Naive thymus-derived CD4-positive, alpha-beta T cell (primary cell): ENCODE measurements at regions not wholly inside any gene's neighbourhood (a gene's known extent, or its start where the extent isn't known, plus 50 kb on each side); places are given as distances from the start of the nearest gene placed in this dataset.

ENCODE experiments used
- ATAC-seq: fragments of 150-1000 bp; cut with Tn5 transposase; 2 replicates; pipeline ENCODE4 v1.10.0; 2021; ENCODE audit warnings: mild to moderate bottlenecking, moderate library complexity
- CTCF ChIA-PET: fragments of 350-600 bp; sonication (Branson Sonifier 250); formaldehyde crosslinking; loops from one replicate; lab custom pipeline; 2021; ENCODE audit warnings: antibody characterized with exemption; lab: Charles Lee
- POLR2A ChIA-PET: fragments of 350-600 bp; sonication (Branson Sonifier 250); formaldehyde crosslinking; loops from one replicate; lab custom pipeline; 2021; ENCODE audit warnings: antibody characterized with exemption, inconsistent platforms; lab: Charles Lee
- DNase-seq, 9 donors: peaks; one replicate each; pipeline versions ENCODE4 v3.0.0 to v3.0.0-alpha.2; 2020 to 2022; ENCODE audit warnings: mixed read lengths in 1 of 9
- H3K27ac ChIP-seq: one replicate; pipeline ENCODE4 v1.7.0; 2013; ENCODE audit warnings: mild to moderate bottlenecking, low read depth, low read length, moderate library complexity
- H3K27me3 ChIP-seq, 2 donors: one replicate each; pipeline ENCODE4 v1.7.0; 2013; ENCODE audit warnings: low read length in 2 of 2, mild to moderate bottlenecking in 2 of 2, moderate library complexity in 2 of 2; ENCODE audit not compliant: control insufficient read depth in 2 of 2, insufficient read depth in 2 of 2
- H3K36me3 ChIP-seq, 3 experiments: 1 replicate in 2 of 3; 2 replicates in 1 of 3; pipeline ENCODE4 v1.7.0; 2013; ENCODE audit warnings: low read length in 3 of 3, mild to moderate bottlenecking in 3 of 3, moderate library complexity in 1 of 3; ENCODE audit not compliant: insufficient read depth in 3 of 3, control insufficient read depth in 2 of 3
- H3K4me1 ChIP-seq, 2 donors: one replicate each; pipeline ENCODE4 v1.7.0; 2013; ENCODE audit warnings: low read length in 2 of 2, mild to moderate bottlenecking in 2 of 2, moderate library complexity in 1 of 2; ENCODE audit not compliant: control insufficient read depth in 2 of 2, insufficient read depth in 2 of 2
- H3K4me3 ChIP-seq: 2 replicates; pipeline ENCODE4 v1.7.0; 2013; ENCODE audit warnings: mild to moderate bottlenecking, low read length
- H3K9me3 ChIP-seq, 3 experiments: 1 replicate in 2 of 3; 2 replicates in 1 of 3; pipeline ENCODE4 v1.7.0; 2013; ENCODE audit warnings: low read length in 3 of 3; ENCODE audit not compliant: control insufficient read depth in 2 of 3
- H3K27ac Mint-ChIP-seq, 9 donors: one replicate each; pipeline ENCODE4 v1.8.0; 2020 to 2022; ENCODE audit warnings: mixed read lengths in 9 of 9, mild to moderate bottlenecking in 8 of 9, moderate library complexity in 5 of 9, inconsistent platforms in 2 of 9
- H3K27me3 Mint-ChIP-seq, 5 donors: one replicate each; pipeline ENCODE4 v1.8.0; 2021 to 2022; ENCODE audit warnings: mixed read lengths in 5 of 5, mild to moderate bottlenecking in 1 of 5
- H3K36me3 Mint-ChIP-seq, 5 donors: one replicate each; pipeline ENCODE4 v1.8.0; 2020 to 2022; ENCODE audit warnings: mixed read lengths in 5 of 5, mild to moderate bottlenecking in 3 of 5, inconsistent platforms in 1 of 5
- H3K4me1 Mint-ChIP-seq, 7 donors: one replicate each; pipeline ENCODE4 v1.8.0; 2020 to 2022; ENCODE audit warnings: mixed read lengths in 7 of 7, mild to moderate bottlenecking in 3 of 7, inconsistent platforms in 1 of 7
- H3K4me3 Mint-ChIP-seq, 10 donors: one replicate each; pipeline ENCODE4 v1.8.0; 2020 to 2022; ENCODE audit warnings: mild to moderate bottlenecking in 10 of 10, mixed read lengths in 10 of 10, moderate library complexity in 6 of 10, inconsistent platforms in 2 of 10
- H3K9me3 Mint-ChIP-seq, 11 donors: one replicate each; pipeline ENCODE4 v1.8.0; 2020 to 2022; ENCODE audit warnings: mixed read lengths in 11 of 11, mild to moderate bottlenecking in 4 of 11, inconsistent platforms in 1 of 11, moderate library complexity in 1 of 11
- intact Hi-C, 2 donors: fragments of 100-400 bp; cut with micrococcal nuclease; formaldehyde crosslinking; loops; one replicate each; pipeline ENCODE4 v1.15.1; 2023

DNA sequence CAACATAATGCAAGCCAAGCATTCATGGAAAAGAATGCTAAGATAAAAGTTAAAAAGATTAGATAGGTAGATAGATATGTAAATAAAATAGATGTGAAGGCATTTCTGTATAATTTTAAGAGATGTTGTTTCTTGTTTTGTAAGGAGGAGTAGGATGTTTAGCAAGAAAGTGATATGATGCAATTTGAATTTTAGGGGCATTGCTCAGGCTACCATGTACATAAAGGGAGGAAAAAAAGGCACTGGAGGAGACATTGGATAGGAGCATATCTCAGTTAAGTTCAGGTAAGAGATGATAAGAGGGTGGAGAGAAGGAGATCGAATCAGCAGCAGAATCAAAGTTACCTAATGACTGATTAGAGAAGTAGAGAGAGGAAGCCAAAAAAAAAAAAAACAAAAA, 194.7 kb downstream of the TENT5A start:
- intact Hi-C loops, result no loop called here
- Mint-ChIP-seq H3K27ac (no peak overlapping the region), H3K36me3 (no peaks in the 10 kb centered on the region), H3K27me3 (no peaks in the 10 kb centered on the region), H3K9me3 (peaks cover 0 to 3% (median 0%) of the 10 kb centered on the region in 11 donors), H3K4me3 (no peak overlapping the region), H3K4me1 (no peaks in the 10 kb centered on the region)
- ATAC-seq (no peak), DNase-seq (no peak)
- H3K4me1 ChIP-seq, result no peaks in the 10 kb centered on the region
- ChIA-PET CTCF (no interaction called here), POLR2A (no interaction called here)
- no peaks in the 10 kb centered on the region for H3K36me3 ChIP-seq
- H3K9me3 ChIP-seq, result no peaks in the 10 kb centered on the region
- H3K4me3 ChIP-seq, result no peak overlapping the region
- no peaks in the 10 kb centered on the region for H3K27me3 ChIP-seq
- no peak overlapping the region for H3K27ac ChIP-seq

GRCh38 chr6:81556551-81556950, 195.9 kb downstream of the TENT5A start:
- DNase-seq (no peak), ATAC-seq (no peak)
- no peak overlapping the region for H3K27ac ChIP-seq
- no peak overlapping the region for H3K27ac Mint-ChIP-seq
- peaks cover 0 to 5% (median 0%) of the 10 kb centered on the region in 11 donors for H3K9me3 Mint-ChIP-seq
- no peak overlapping the region for H3K4me3 Mint-ChIP-seq
- ChIA-PET CTCF (no interaction called here), POLR2A (no interaction called here)
- H3K4me3 ChIP-seq, result no peak overlapping the region
- no peaks in the 10 kb centered on the region for H3K4me1 ChIP-seq
- no peaks in the 10 kb centered on the region for H3K4me1 Mint-ChIP-seq
- intact Hi-C loops, result no loop called here
- H3K36me3 Mint-ChIP-seq, result no peaks in the 10 kb centered on the region
- no peaks in the 10 kb centered on the region for H3K36me3 ChIP-seq
- no peaks in the 10 kb centered on the region for H3K27me3 ChIP-seq
- H3K27me3 Mint-ChIP-seq, result no peaks in the 10 kb centered on the region
- no peaks in the 10 kb centered on the region for H3K9me3 ChIP-seq

- CTCF ChIA-PET, result no interaction called here
- H3K4me3 Mint-ChIP-seq, result no peak overlapping the region
- POLR2A ChIA-PET, result no interaction called here
Measured at GRCh38 chr6:81553216-81553615, 199.3 kb downstream of the TENT5A start.

GRCh38 chr6:81552644-81553043, 199.8 kb downstream of the TENT5A start:
- H3K9me3 Mint-ChIP-seq, result peaks cover 0 to 10% (median 3%) of the 10 kb centered on the region in 11 donors
- H3K4me1 Mint-ChIP-seq, result no peaks in the 10 kb centered on the region
- H3K36me3 ChIP-seq, result no peaks in the 10 kb centered on the region
- ATAC-seq (no peak), DNase-seq (no peak)
- no peak overlapping the region for H3K4me3 ChIP-seq
- H3K27me3 Mint-ChIP-seq, result no peaks in the 10 kb centered on the region
- H3K27ac ChIP-seq, result no peak overlapping the region
- no peaks in the 10 kb centered on the region for H3K36me3 Mint-ChIP-seq
- no peaks in the 10 kb centered on the region for H3K9me3 ChIP-seq
- intact Hi-C loops, result no loop called here
- no peak overlapping the region for H3K4me3 Mint-ChIP-seq
- POLR2A ChIA-PET, result no interaction called here
- no peak overlapping the region for H3K27ac Mint-ChIP-seq
- no peaks in the 10 kb centered on the region for H3K27me3 ChIP-seq
- no peaks in the 10 kb centered on the region for H3K4me1 ChIP-seq
- CTCF ChIA-PET, result no interaction called here

More at GRCh38 chr6:81553216-81553615, 199.3 kb downstream of the TENT5A start:
- ATAC-seq, result no peak
- H3K36me3 Mint-ChIP-seq, result no peaks in the 10 kb centered on the region
- Histone ChIP-seq H3K36me3 (no peaks in the 10 kb centered on the region), H3K27ac (no peak overlapping the region), H3K4me3 (no peak overlapping the region), H3K9me3 (no peaks in the 10 kb centered on the region), H3K27me3 (no peaks in the 10 kb centered on the region), H3K4me1 (no peaks in the 10 kb centered on the region)
- no peak for DNase-seq
- H3K27me3 Mint-ChIP-seq, result no peaks in the 10 kb centered on the region
- H3K4me1 Mint-ChIP-seq, result no peaks in the 10 kb centered on the region
- H3K27ac Mint-ChIP-seq, result no peak overlapping the region
- peaks cover 0 to 6% (median 0%) of the 10 kb centered on the region in 11 donors for H3K9me3 Mint-ChIP-seq
- intact Hi-C loops, result no loop called here

GRCh38 chr6:81547149-81547548, 205.3 kb downstream of the TENT5A start:
- intact Hi-C loops, result no loop called here
- ATAC-seq, result no peak
- Mint-ChIP-seq H3K9me3 (peaks cover 0 to 15% (median 5%) of the 10 kb centered on the region in 11 donors), H3K4me3 (no peak overlapping the region), H3K27me3 (no peaks in the 10 kb centered on the region), H3K4me1 (no peaks in the 10 kb centered on the region), H3K36me3 (no peaks in the 10 kb centered on the region), H3K27ac (no peak overlapping the region)
- Histone ChIP-seq H3K36me3 (no peaks in the 10 kb centered on the region), H3K4me1 (no peaks in the 10 kb centered on the region), H3K27me3 (no peaks in the 10 kb centered on the region), H3K9me3 (no peaks in the 10 kb centered on the region), H3K4me3 (no peak overlapping the region), H3K27ac (no peak overlapping the region)
- DNase-seq, result no peak
- CTCF ChIA-PET, result no interaction called here
- POLR2A ChIA-PET, result no interaction called here

- no peaks in the 10 kb centered on the region for H3K9me3 ChIP-seq
Measured at GRCh38 chr6:81534934-81535465, 217.5 kb downstream of the TENT5A start.

DNA sequence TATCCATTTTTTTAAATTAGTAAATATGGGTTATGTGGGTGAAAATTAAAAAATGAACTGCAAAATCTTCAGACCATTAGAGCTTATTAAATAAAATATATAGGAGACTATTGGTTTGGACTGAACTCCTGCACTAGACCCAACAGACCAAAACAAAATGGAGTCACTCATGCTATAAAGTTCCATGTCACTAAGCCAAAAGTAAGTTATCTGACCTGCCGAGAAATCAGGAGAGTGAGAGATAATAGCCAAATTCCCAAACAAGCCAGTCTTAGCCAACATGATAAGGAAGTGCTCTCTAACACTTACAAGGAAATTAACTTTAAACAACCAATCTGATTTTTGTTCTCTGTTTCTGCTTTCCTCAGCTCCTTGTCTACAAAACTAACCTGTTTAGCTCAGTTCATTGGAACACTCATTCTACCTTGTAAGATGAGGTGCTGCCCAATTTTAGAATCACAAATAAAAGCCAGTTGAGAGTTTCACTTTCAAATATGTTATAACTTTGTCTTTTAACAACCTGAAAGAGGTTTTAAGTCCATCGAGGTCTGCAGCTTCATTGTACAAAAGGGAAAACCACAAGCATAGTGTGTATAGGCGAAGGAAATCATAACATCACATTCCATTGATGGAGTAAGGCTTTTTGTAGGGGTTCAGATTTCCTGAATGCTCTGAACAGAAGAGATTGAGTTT, 220.5 kb downstream of the TENT5A start:
- no peaks in the 10 kb centered on the region for H3K36me3 Mint-ChIP-seq
- Histone ChIP-seq H3K27me3 (no peaks in the 10 kb centered on the region), H3K36me3 (no peaks in the 10 kb centered on the region), H3K9me3 (no peaks in the 10 kb centered on the region), H3K27ac (no peak overlapping the region), H3K4me3 (no peak overlapping the region), H3K4me1 (no peaks in the 10 kb centered on the region)
- DNase-seq (no peak), ATAC-seq (no peak)
- H3K27ac Mint-ChIP-seq, result no peak overlapping the region
- H3K4me3 Mint-ChIP-seq, result no peak overlapping the region
- H3K9me3 Mint-ChIP-seq, result peaks cover 0 to 16% (median 3%) of the 10 kb centered on the region in 11 donors
- no peaks in the 10 kb centered on the region for H3K4me1 Mint-ChIP-seq
- CTCF ChIA-PET, result no interaction called here
- H3K27me3 Mint-ChIP-seq, result no peaks in the 10 kb centered on the region
- intact Hi-C loops, result no loop called here
- POLR2A ChIA-PET, result interaction anchor here (0.6 kb wide), 1 partner anchor 791 kb away, joined by 5 read pairs; no protein-coding TSS in a partner anchor

More at GRCh38 chr6:81534934-81535465, 217.5 kb downstream of the TENT5A start:
- Mint-ChIP-seq H3K27ac (no peak overlapping the region), H3K4me1 (no peaks in the 10 kb centered on the region), H3K27me3 (no peaks in the 10 kb centered on the region), H3K36me3 (no peaks in the 10 kb centered on the region), H3K9me3 (peaks cover 0 to 13% (median 4%) of the 10 kb centered on the region in 11 donors), H3K4me3 (no peak overlapping the region)
- Histone ChIP-seq H3K4me1 (no peaks in the 10 kb centered on the region), H3K27me3 (no peaks in the 10 kb centered on the region), H3K27ac (no peak overlapping the region), H3K36me3 (no peaks in the 10 kb centered on the region), H3K4me3 (no peak overlapping the region)
- POLR2A ChIA-PET, result no interaction called here
- ATAC-seq, result no peak
- intact Hi-C loops, result no loop called here
- CTCF ChIA-PET, result no interaction called here
- DNase-seq, result no peak
